CD4-positive, alpha-beta T cell (primary cell): ENCODE measurements at regions not wholly inside any gene's neighbourhood (a gene's known extent, or its start where the extent isn't known, plus 50 kb on each side); places are given as distances from the start of the nearest gene placed in this dataset.

ENCODE experiments used
- ATAC-seq: fragments of 200-7000 bp; cut with Tn5 transposase; one replicate; pipeline ENCODE4 v1.10.0; 2022; ENCODE audit warnings: mild to moderate bottlenecking; ENCODE audit not compliant: poor library complexity
- CTCF ChIA-PET: fragments of 350-600 bp; sonication (Branson Sonifier 250); formaldehyde crosslinking; loops from one replicate; lab custom pipeline; 2021; ENCODE audit warnings: antibody characterized with exemption, inconsistent platforms; lab: Charles Lee
- POLR2A ChIA-PET: fragments of 350-600 bp; sonication (Branson Sonifier 250); formaldehyde crosslinking; loops from one replicate; lab custom pipeline; 2021; ENCODE audit warnings: antibody characterized with exemption, inconsistent platforms; lab: Charles Lee
- DNase-seq, 14 experiments: peaks; one replicate each; pipeline ENCODE4 v3.0.0-alpha.2; 2013 to 2020; ENCODE audit warnings: mixed read lengths in 2 of 14
- H3K27ac ChIP-seq, 2 donors: one replicate each; pipeline versions ENCODE4 v1.5.1 to v1.7.0; 2013; ENCODE audit warnings: low read length in 2 of 2, low read depth in 1 of 2, mild to moderate bottlenecking in 1 of 2
- H3K27me3 ChIP-seq, 2 experiments: 1 replicate in 1 of 2; 2 replicates in 1 of 2; pipeline versions ENCODE4 v1.6.1 to v1.7.0; 2013; ENCODE audit warnings: low read length in 2 of 2, control low read depth in 1 of 2, mild to moderate bottlenecking in 1 of 2, moderate library complexity in 1 of 2; ENCODE audit not compliant: insufficient read depth in 2 of 2, control insufficient read depth in 1 of 2
- H3K36me3 ChIP-seq: one replicate; pipeline ENCODE4 v1.6.1; 2013; ENCODE audit warnings: low read length, control low read depth; ENCODE audit not compliant: insufficient read depth
- H3K4me1 ChIP-seq: one replicate; pipeline ENCODE4 v1.6.1; 2013; ENCODE audit warnings: low read length, control low read depth; ENCODE audit not compliant: insufficient read depth
- H3K4me3 ChIP-seq: one replicate; pipeline ENCODE4 v1.5.1; 2013; ENCODE audit warnings: mild to moderate bottlenecking, low read length, moderate library complexity
- H3K9me3 ChIP-seq, 2 experiments: 1 replicate in 1 of 2; 2 replicates in 1 of 2; pipeline versions ENCODE4 v1.6.1 to v1.7.0; 2013; ENCODE audit warnings: low read length in 2 of 2, mild to moderate bottlenecking in 2 of 2, control low read depth in 1 of 2, moderate library complexity in 1 of 2; ENCODE audit not compliant: control insufficient read depth in 1 of 2, insufficient read depth in 1 of 2
- H3K27ac Mint-ChIP-seq: one replicate; pipeline ENCODE4 v1.8.0; 2020; ENCODE audit warnings: mixed read lengths
- H3K27me3 Mint-ChIP-seq: one replicate; pipeline ENCODE4 v1.8.0; 2021; ENCODE audit warnings: mixed read lengths
- H3K36me3 Mint-ChIP-seq: one replicate; pipeline ENCODE4 v1.8.0; 2021; ENCODE audit warnings: low read depth, mixed read lengths
- H3K4me1 Mint-ChIP-seq: one replicate; pipeline ENCODE4 v1.8.0; 2021; ENCODE audit warnings: low read depth, mixed read lengths
- H3K4me3 Mint-ChIP-seq: one replicate; pipeline ENCODE4 v1.8.0; 2020; ENCODE audit warnings: mild to moderate bottlenecking, mixed read lengths
- H3K9me3 Mint-ChIP-seq: one replicate; pipeline ENCODE4 v1.8.0; 2020; ENCODE audit warnings: mixed read lengths
- intact Hi-C, 2 experiments: fragments of 100-400 bp; cut with DNase I in 1 of 2; cut with micrococcal nuclease in 1 of 2; formaldehyde crosslinking; loops; one replicate each; pipeline versions ENCODE4 v1.15.1 to v1.9.0; 2023 to 2025; cut with DNase I, micrococcal nuclease
- TF ChIP-seq, protein P1 (sequence below): fragments of 200-600 bp; IDR thresholded peaks from one replicate; pipeline ENCODE4 v1.8.0; 2022; ENCODE audit warnings: antibody characterized with exemption, mild to moderate bottlenecking

DNA sequence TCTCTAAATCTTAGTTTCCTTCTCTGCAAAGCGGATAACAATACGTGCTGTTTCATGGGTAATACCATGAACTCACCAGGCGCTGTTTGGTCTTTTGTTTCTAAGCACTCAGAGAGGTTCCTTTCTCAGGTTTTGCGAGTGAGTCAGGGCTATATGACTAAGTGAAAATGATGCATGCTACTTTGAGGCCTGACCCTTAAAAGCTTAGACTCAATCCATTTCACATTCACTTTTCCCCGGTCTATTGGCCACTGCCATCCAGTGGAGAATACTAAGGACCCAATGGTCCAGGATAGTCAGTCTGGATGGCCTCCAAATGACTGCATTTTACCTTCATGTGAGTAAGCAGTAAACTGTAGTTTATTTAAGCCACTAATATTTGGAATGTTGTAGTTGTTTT is 400.8 kb upstream of the SLIT2 start:
- H3K36me3 ChIP-seq = no peaks in the 10 kb centered on the region
- H3K36me3 Mint-ChIP-seq = no peaks in the 10 kb centered on the region
- H3K27ac ChIP-seq = no peak overlapping the region
- no peak for DNase-seq
- H3K27me3 Mint-ChIP-seq = no peaks in the 10 kb centered on the region
- POLR2A ChIA-PET = no interaction called here
- no peak overlapping the region for H3K4me3 Mint-ChIP-seq
- no peak overlapping the region for H3K27ac Mint-ChIP-seq
- no peak overlapping the region for H3K4me3 ChIP-seq
- H3K27me3 ChIP-seq = no peaks in the 10 kb centered on the region
- CTCF ChIA-PET = no interaction called here
- intact Hi-C loops = no loop called here
- peaks cover 5% of the 10 kb centered on the region for H3K9me3 Mint-ChIP-seq
- H3K9me3 ChIP-seq = peaks cover 0 to 4% of the 10 kb centered on the region in 2 experiments
- H3K4me1 ChIP-seq = no peaks in the 10 kb centered on the region
- TF ChIP-seq, protein P1, sequence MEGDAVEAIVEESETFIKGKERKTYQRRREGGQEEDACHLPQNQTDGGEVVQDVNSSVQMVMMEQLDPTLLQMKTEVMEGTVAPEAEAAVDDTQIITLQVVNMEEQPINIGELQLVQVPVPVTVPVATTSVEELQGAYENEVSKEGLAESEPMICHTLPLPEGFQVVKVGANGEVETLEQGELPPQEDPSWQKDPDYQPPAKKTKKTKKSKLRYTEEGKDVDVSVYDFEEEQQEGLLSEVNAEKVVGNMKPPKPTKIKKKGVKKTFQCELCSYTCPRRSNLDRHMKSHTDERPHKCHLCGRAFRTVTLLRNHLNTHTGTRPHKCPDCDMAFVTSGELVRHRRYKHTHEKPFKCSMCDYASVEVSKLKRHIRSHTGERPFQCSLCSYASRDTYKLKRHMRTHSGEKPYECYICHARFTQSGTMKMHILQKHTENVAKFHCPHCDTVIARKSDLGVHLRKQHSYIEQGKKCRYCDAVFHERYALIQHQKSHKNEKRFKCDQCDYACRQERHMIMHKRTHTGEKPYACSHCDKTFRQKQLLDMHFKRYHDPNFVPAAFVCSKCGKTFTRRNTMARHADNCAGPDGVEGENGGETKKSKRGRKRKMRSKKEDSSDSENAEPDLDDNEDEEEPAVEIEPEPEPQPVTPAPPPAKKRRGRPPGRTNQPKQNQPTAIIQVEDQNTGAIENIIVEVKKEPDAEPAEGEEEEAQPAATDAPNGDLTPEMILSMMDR = no peak
- ATAC-seq = no peak
- H3K4me1 Mint-ChIP-seq = no peaks in the 10 kb centered on the region

DNA sequence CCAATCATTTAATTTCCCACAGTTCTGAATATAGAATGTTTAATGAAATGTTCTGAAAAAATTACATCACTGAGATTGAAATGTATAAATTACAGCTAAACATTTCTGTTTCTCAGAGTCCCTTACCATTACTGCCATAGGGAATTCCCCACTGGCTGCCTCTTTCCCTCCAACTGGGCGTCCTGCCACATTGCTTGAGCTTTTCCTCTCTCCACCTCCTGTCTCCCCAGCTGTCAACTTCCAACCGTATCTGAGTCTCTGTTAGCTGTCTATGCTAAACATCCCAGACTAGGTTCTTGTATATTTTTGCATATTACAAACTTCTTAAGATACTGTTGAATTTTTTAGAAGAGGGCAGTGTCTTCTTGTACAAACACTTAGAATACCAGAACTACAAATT is 407.3 kb upstream of the SLIT2 start:
- Mint-ChIP-seq H3K36me3 (no peaks in the 10 kb centered on the region), H3K9me3 (peaks cover 6% of the 10 kb centered on the region)
- POLR2A ChIA-PET = no interaction called here

DNA sequence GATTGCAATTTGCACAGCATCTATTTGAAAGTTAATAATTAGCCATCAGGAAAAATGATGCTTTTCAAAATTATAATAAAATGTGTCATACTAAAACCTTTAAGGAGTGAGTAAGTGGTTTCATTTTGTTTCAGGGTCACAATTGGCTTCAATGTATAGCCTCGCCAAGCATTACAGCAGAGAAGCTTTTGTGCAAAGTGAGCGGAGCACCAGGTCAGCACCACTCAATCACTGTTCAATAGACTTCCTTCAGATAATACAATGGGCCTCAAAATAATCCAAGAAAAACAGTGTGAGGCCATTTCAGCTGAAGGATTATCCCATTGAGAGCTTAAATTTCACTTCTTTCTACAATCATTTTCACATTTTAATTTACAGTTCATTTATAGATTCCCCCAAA is 409.2 kb upstream of the SLIT2 start:
- Histone ChIP-seq H3K4me3 (no peak overlapping the region), H3K27me3 (no peaks in the 10 kb centered on the region), H3K36me3 (no peaks in the 10 kb centered on the region), H3K9me3 (peaks cover 0 to 6% of the 10 kb centered on the region in 2 experiments), H3K27ac (no peak overlapping the region), H3K4me1 (no peaks in the 10 kb centered on the region)
- H3K9me3 Mint-ChIP-seq = peaks cover 5% of the 10 kb centered on the region
- CTCF ChIA-PET = no interaction called here
- POLR2A ChIA-PET = no interaction called here
- no peak overlapping the region for H3K4me3 Mint-ChIP-seq
- intact Hi-C loops = no loop called here
- TF ChIP-seq, protein P1 = no peak
- DNase-seq (no peak), ATAC-seq (no peak)
- H3K27me3 Mint-ChIP-seq = no peaks in the 10 kb centered on the region
- no peaks in the 10 kb centered on the region for H3K4me1 Mint-ChIP-seq
- H3K27ac Mint-ChIP-seq = no peak overlapping the region
- H3K36me3 Mint-ChIP-seq = no peaks in the 10 kb centered on the region

More for the DNA sequence above, 407.3 kb upstream of the SLIT2 start:
- intact Hi-C loops = no loop called here
- no peak overlapping the region for H3K4me3 ChIP-seq
- no peak overlapping the region for H3K27ac Mint-ChIP-seq
- H3K36me3 ChIP-seq = no peaks in the 10 kb centered on the region
- H3K27ac ChIP-seq = no peak overlapping the region
- DNase-seq = no peak
- no peaks in the 10 kb centered on the region for H3K27me3 ChIP-seq
- H3K4me3 Mint-ChIP-seq = no peak overlapping the region
- H3K4me1 ChIP-seq = no peaks in the 10 kb centered on the region
- CTCF ChIA-PET = no interaction called here
- H3K9me3 ChIP-seq = peaks cover 0 to 2% of the 10 kb centered on the region in 2 experiments
- H3K4me1 Mint-ChIP-seq = no peaks in the 10 kb centered on the region
- TF ChIP-seq, protein P1 = no peak
- no peaks in the 10 kb centered on the region for H3K27me3 Mint-ChIP-seq
- ATAC-seq = no peak
